SH-SY5Y (cell line): ENCODE measurements at regions not wholly inside any gene's neighbourhood (a gene's known extent, or its start where the extent isn't known, plus 50 kb on each side); places are given as distances from the start of the nearest gene placed in this dataset.

Experiments
- GATA2 ChIP-seq: IDR thresholded peaks from 2 replicates; pipeline ENCODE4 v1.6.1; 2011; ENCODE audit warnings: mild to moderate bottlenecking, low read depth, low read length
- GATA3 ChIP-seq: IDR thresholded peaks from 2 replicates; pipeline ENCODE4 v1.6.1; 2011; ENCODE audit warnings: low read depth, mild to moderate bottlenecking, low read length, moderate library complexity

GRCh38 chr10:78389419-78389818, 355.8 kb downstream of the RPS24 start:
- TF ChIP-seq GATA2 (no peak), GATA3 (no peak)
